CD4-positive, alpha-beta T cell (primary cell): ENCODE measurements at regions not wholly inside any gene's neighbourhood (a gene's known extent, or its start where the extent isn't known, plus 50 kb on each side); places are given as distances from the start of the nearest gene placed in this dataset.

Experiments
- ATAC-seq: fragments of 200-7000 bp; cut with Tn5 transposase; one replicate; pipeline ENCODE4 v1.10.0; 2022; ENCODE audit warnings: mild to moderate bottlenecking; ENCODE audit not compliant: poor library complexity
- CTCF ChIA-PET: fragments of 350-600 bp; sonication (Branson Sonifier 250); formaldehyde crosslinking; loops from one replicate; lab custom pipeline; 2021; ENCODE audit warnings: antibody characterized with exemption, inconsistent platforms; lab: Charles Lee
- POLR2A ChIA-PET: fragments of 350-600 bp; sonication (Branson Sonifier 250); formaldehyde crosslinking; loops from one replicate; lab custom pipeline; 2021; ENCODE audit warnings: antibody characterized with exemption, inconsistent platforms; lab: Charles Lee
- DNase-seq, 14 experiments: peaks; one replicate each; pipeline ENCODE4 v3.0.0-alpha.2; 2013 to 2020; ENCODE audit warnings: mixed read lengths in 2 of 14
- H3K27ac ChIP-seq, 2 donors: one replicate each; pipeline versions ENCODE4 v1.5.1 to v1.7.0; 2013; ENCODE audit warnings: low read length in 2 of 2, low read depth in 1 of 2, mild to moderate bottlenecking in 1 of 2
- H3K27me3 ChIP-seq, 2 experiments: 1 replicate in 1 of 2; 2 replicates in 1 of 2; pipeline versions ENCODE4 v1.6.1 to v1.7.0; 2013; ENCODE audit warnings: low read length in 2 of 2, control low read depth in 1 of 2, mild to moderate bottlenecking in 1 of 2, moderate library complexity in 1 of 2; ENCODE audit not compliant: insufficient read depth in 2 of 2, control insufficient read depth in 1 of 2
- H3K36me3 ChIP-seq: one replicate; pipeline ENCODE4 v1.6.1; 2013; ENCODE audit warnings: low read length, control low read depth; ENCODE audit not compliant: insufficient read depth
- H3K4me1 ChIP-seq: one replicate; pipeline ENCODE4 v1.6.1; 2013; ENCODE audit warnings: low read length, control low read depth; ENCODE audit not compliant: insufficient read depth
- H3K4me3 ChIP-seq: one replicate; pipeline ENCODE4 v1.5.1; 2013; ENCODE audit warnings: mild to moderate bottlenecking, low read length, moderate library complexity
- H3K9me3 ChIP-seq, 2 experiments: 1 replicate in 1 of 2; 2 replicates in 1 of 2; pipeline versions ENCODE4 v1.6.1 to v1.7.0; 2013; ENCODE audit warnings: low read length in 2 of 2, mild to moderate bottlenecking in 2 of 2, control low read depth in 1 of 2, moderate library complexity in 1 of 2; ENCODE audit not compliant: control insufficient read depth in 1 of 2, insufficient read depth in 1 of 2
- H3K27ac Mint-ChIP-seq: one replicate; pipeline ENCODE4 v1.8.0; 2020; ENCODE audit warnings: mixed read lengths
- H3K27me3 Mint-ChIP-seq: one replicate; pipeline ENCODE4 v1.8.0; 2021; ENCODE audit warnings: mixed read lengths
- H3K36me3 Mint-ChIP-seq: one replicate; pipeline ENCODE4 v1.8.0; 2021; ENCODE audit warnings: low read depth, mixed read lengths
- H3K4me1 Mint-ChIP-seq: one replicate; pipeline ENCODE4 v1.8.0; 2021; ENCODE audit warnings: low read depth, mixed read lengths
- H3K4me3 Mint-ChIP-seq: one replicate; pipeline ENCODE4 v1.8.0; 2020; ENCODE audit warnings: mild to moderate bottlenecking, mixed read lengths
- H3K9me3 Mint-ChIP-seq: one replicate; pipeline ENCODE4 v1.8.0; 2020; ENCODE audit warnings: mixed read lengths
- intact Hi-C, 2 experiments: fragments of 100-400 bp; cut with DNase I in 1 of 2; cut with micrococcal nuclease in 1 of 2; formaldehyde crosslinking; loops; one replicate each; pipeline versions ENCODE4 v1.15.1 to v1.9.0; 2023 to 2025; cut with DNase I, micrococcal nuclease
- TF ChIP-seq, protein P1 (sequence below): fragments of 200-600 bp; IDR thresholded peaks from one replicate; pipeline ENCODE4 v1.8.0; 2022; ENCODE audit warnings: antibody characterized with exemption, mild to moderate bottlenecking

DNA sequence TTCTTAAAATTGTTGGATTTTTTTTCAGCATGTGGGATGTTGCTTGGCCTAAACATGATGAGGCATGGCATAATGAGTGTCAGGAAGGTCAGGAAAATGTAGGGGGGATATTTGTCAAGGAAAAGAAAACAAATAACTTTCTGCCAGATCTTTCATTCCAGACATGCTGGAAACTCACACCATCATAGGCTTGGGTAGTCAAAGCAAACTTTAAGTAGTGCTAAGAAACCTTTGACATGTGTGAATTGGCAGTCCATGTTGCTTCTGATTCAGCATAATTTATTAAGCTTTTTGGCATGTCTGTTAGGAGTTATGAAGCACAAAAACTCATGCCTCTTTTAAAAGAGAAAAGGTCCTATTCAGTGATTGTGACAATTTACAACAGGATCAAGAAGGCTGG, 61.3 kb upstream of the MTAP start:
- Histone ChIP-seq H3K9me3 (no peaks in the 10 kb centered on the region), H3K4me1 (no peaks in the 10 kb centered on the region), H3K4me3 (no peak overlapping the region), H3K36me3 (no peaks in the 10 kb centered on the region), H3K27ac (no peak overlapping the region), H3K27me3 (peaks cover 0 to 4% of the 10 kb centered on the region in 2 experiments)
- H3K4me1 Mint-ChIP-seq, result no peaks in the 10 kb centered on the region
- ATAC-seq (no peak), DNase-seq (no peak)
- intact Hi-C loops, result no loop called here
- CTCF ChIA-PET, result no interaction called here
- no peak overlapping the region for H3K4me3 Mint-ChIP-seq
- H3K27me3 Mint-ChIP-seq, result no peaks in the 10 kb centered on the region
- TF ChIP-seq, protein P1, sequence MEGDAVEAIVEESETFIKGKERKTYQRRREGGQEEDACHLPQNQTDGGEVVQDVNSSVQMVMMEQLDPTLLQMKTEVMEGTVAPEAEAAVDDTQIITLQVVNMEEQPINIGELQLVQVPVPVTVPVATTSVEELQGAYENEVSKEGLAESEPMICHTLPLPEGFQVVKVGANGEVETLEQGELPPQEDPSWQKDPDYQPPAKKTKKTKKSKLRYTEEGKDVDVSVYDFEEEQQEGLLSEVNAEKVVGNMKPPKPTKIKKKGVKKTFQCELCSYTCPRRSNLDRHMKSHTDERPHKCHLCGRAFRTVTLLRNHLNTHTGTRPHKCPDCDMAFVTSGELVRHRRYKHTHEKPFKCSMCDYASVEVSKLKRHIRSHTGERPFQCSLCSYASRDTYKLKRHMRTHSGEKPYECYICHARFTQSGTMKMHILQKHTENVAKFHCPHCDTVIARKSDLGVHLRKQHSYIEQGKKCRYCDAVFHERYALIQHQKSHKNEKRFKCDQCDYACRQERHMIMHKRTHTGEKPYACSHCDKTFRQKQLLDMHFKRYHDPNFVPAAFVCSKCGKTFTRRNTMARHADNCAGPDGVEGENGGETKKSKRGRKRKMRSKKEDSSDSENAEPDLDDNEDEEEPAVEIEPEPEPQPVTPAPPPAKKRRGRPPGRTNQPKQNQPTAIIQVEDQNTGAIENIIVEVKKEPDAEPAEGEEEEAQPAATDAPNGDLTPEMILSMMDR, result no peak
- H3K27ac Mint-ChIP-seq, result no peak overlapping the region
- H3K9me3 Mint-ChIP-seq, result no peaks in the 10 kb centered on the region
- H3K36me3 Mint-ChIP-seq, result no peaks in the 10 kb centered on the region
- POLR2A ChIA-PET, result no interaction called here

DNA sequence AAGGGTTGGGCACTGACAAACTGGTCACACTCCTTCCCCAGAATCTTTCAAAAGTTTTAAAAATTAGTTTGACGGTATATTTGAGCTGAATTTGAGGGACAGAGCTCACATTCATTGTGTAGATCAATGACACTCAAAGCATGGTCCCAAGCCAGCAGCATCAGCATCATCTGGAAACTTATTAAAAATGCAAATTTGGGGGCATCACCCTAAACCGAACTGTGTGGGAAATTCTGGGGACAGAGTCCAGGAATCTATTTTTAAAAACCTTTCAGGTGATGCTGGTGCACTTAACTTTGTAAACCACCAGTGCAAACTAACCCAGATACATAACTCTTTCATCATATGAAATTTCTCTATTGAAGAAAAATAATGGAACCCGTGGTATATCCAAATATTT, 58.1 kb upstream of the MTAP start:
- Histone ChIP-seq H3K27ac (no peak overlapping the region), H3K4me1 (no peaks in the 10 kb centered on the region), H3K36me3 (no peaks in the 10 kb centered on the region), H3K4me3 (no peak overlapping the region), H3K9me3 (no peaks in the 10 kb centered on the region), H3K27me3 (peaks cover 0 to 4% of the 10 kb centered on the region in 2 experiments)
- Mint-ChIP-seq H3K4me3 (no peak overlapping the region), H3K9me3 (no peaks in the 10 kb centered on the region), H3K36me3 (no peaks in the 10 kb centered on the region), H3K4me1 (no peaks in the 10 kb centered on the region), H3K27ac (no peak overlapping the region), H3K27me3 (peaks cover 6% of the 10 kb centered on the region)
- no peak for ATAC-seq
- TF ChIP-seq, protein P1, result no peak
- ChIA-PET POLR2A (no interaction called here), CTCF (no interaction called here)
- DNase-seq, result no peak
- intact Hi-C loops, result no loop called here

DNA sequence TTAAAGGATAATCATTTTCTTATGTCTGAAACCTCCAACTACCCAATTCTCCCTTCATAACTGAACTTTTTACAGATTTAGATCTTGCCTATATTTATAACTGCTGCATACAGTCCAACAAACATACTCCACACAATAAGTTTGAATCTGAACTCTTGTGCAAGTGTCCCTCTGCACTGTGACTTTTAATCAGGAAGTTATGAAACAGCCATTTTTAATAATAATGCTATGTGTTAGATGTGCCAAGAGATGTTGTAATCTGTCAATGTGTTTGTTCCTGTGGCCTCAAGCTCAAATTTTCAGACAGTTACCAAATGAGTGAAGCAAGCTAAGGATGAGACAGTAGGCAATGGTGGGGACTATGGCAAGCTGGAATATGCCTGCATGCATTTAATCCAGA, 57.6 kb upstream of the MTAP start:
- ChIA-PET POLR2A (no interaction called here), CTCF (no interaction called here)
- TF ChIP-seq, protein P1, result no peak
- H3K4me3 Mint-ChIP-seq, result no peak overlapping the region
- ATAC-seq, result no peak
- DNase-seq, result no peak
- intact Hi-C loops, result no loop called here
- Histone ChIP-seq H3K27me3 (peaks cover 0 to 4% of the 10 kb centered on the region in 2 experiments), H3K4me3 (no peak overlapping the region), H3K27ac (no peak overlapping the region), H3K4me1 (no peaks in the 10 kb centered on the region), H3K9me3 (no peaks in the 10 kb centered on the region), H3K36me3 (no peaks in the 10 kb centered on the region)
- H3K27ac Mint-ChIP-seq, result no peak overlapping the region
- H3K27me3 Mint-ChIP-seq, result peaks cover 7% of the 10 kb centered on the region
- H3K9me3 Mint-ChIP-seq, result no peaks in the 10 kb centered on the region
- H3K4me1 Mint-ChIP-seq, result no peaks in the 10 kb centered on the region
- no peaks in the 10 kb centered on the region for H3K36me3 Mint-ChIP-seq
